HL-60 (cell line): ENCODE measurements at regions not wholly inside any gene's neighbourhood (a gene's known extent, or its start where the extent isn't known, plus 50 kb on each side); places are given as distances from the start of the nearest gene placed in this dataset.

Experiments used
- DNase-seq, 2 experiments: peaks; one replicate each; pipeline ENCODE4 v3.0.0-alpha.2; 2010 to 2020; ENCODE audit warnings: low read depth in 1 of 2, low spot score in 1 of 2
- H3K27ac ChIP-seq: fragments of 250-450 bp; sonication (Bioruptor Pico); replicated peaks from 2 replicates; pipeline ENCODE4 v1.5.1; 2020; ENCODE audit warnings: mild to moderate bottlenecking, moderate library complexity
- H3K27me3 ChIP-seq: fragments of 250-450 bp; sonication (Bioruptor Pico); 2 replicates; pipeline ENCODE4 v1.5.1; 2021; ENCODE audit warnings: mild to moderate bottlenecking, moderate library complexity; ENCODE audit not compliant: insufficient read depth, poor library complexity, severe bottlenecking
- H3K4me3 ChIP-seq: replicated peaks from 2 replicates; pipeline ENCODE4 v1.5.1; 2011; ENCODE audit warnings: mild to moderate bottlenecking, control low read depth, low read length; ENCODE audit not compliant: insufficient read depth
- CTCF ChIP-seq: IDR thresholded peaks from one replicate; pipeline ENCODE4 v1.5.1; 2011; ENCODE audit warnings: low read length, control low read depth, inconsistent platforms; ENCODE audit not compliant: insufficient read depth
- GABPA ChIP-seq: IDR thresholded peaks from 2 replicates; pipeline ENCODE4 v1.6.1; 2012; ENCODE audit warnings: low read depth
- POLR2AphosphoS5 ChIP-seq: IDR thresholded peaks from 2 replicates; pipeline ENCODE4 v1.6.1; 2012; ENCODE audit warnings: low read depth
- SPI1 ChIP-seq: IDR thresholded peaks from 2 replicates; pipeline ENCODE4 v1.6.1; 2012; ENCODE audit warnings: low read depth, mild to moderate bottlenecking, borderline replicate concordance
- TF ChIP-seq, protein P1 (sequence below): IDR thresholded peaks from 2 replicates; pipeline ENCODE4 v1.6.1; 2012; ENCODE audit warnings: low read depth; ENCODE audit not compliant: insufficient replicate concordance

- no peak overlapping the region for H3K4me3 ChIP-seq
- no peaks in the 10 kb centered on the region for H3K27me3 ChIP-seq
- no peak overlapping the region for H3K27ac ChIP-seq
- TF ChIP-seq, protein P1, sequence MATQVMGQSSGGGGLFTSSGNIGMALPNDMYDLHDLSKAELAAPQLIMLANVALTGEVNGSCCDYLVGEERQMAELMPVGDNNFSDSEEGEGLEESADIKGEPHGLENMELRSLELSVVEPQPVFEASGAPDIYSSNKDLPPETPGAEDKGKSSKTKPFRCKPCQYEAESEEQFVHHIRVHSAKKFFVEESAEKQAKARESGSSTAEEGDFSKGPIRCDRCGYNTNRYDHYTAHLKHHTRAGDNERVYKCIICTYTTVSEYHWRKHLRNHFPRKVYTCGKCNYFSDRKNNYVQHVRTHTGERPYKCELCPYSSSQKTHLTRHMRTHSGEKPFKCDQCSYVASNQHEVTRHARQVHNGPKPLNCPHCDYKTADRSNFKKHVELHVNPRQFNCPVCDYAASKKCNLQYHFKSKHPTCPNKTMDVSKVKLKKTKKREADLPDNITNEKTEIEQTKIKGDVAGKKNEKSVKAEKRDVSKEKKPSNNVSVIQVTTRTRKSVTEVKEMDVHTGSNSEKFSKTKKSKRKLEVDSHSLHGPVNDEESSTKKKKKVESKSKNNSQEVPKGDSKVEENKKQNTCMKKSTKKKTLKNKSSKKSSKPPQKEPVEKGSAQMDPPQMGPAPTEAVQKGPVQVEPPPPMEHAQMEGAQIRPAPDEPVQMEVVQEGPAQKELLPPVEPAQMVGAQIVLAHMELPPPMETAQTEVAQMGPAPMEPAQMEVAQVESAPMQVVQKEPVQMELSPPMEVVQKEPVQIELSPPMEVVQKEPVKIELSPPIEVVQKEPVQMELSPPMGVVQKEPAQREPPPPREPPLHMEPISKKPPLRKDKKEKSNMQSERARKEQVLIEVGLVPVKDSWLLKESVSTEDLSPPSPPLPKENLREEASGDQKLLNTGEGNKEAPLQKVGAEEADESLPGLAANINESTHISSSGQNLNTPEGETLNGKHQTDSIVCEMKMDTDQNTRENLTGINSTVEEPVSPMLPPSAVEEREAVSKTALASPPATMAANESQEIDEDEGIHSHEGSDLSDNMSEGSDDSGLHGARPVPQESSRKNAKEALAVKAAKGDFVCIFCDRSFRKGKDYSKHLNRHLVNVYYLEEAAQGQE = no peak
- no peak for DNase-seq
Observed at GRCh38 chr9:12595400-12595799, 97.8 kb upstream of the TYRP1 start.

DNA sequence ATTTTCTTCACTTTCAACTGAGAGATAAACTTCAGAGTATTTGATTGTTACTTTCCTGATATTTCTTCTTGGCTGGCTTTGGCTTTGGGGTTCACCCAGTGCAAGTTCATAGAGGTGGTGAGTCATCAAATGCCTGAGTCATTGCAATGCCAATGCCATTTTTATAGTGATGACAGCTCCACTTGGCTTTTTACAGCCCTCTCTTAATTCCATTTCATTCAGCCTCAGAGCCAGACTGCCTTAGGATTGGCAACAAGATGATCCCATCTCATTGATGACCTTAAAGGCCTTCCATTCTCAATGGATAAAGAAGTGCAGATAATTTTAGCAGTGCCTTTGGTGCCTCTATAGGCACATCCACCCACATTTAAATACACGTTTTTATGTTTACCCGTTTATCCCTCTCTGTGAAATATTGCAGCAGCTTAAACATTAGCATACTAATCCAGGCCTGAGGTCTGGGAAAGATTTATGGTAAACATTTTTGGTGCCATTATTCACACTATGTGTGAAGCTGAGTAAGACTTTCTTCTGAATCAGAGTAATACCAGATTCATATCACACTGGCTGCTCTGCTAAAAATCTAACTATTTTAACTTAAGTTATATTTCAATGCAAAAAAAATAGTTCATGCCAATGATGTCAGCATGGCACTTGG, 88.9 kb upstream of the TYRP1 start:
- no peak for DNase-seq

GRCh38 chr9:12612211-12612770, 80.9 kb upstream of the TYRP1 start:
- Histone ChIP-seq H3K27me3 (no peaks in the 10 kb centered on the region), H3K4me3 (no peak overlapping the region), H3K27ac (no peak overlapping the region)
- no peak for DNase-seq
- no peak for TF ChIP-seq SPI1
- TF ChIP-seq CTCF = no peak
- TF ChIP-seq, protein P1 = no peak
- TF ChIP-seq GABPA = no peak
- no peak for TF ChIP-seq POLR2AphosphoS5

More for the DNA sequence above, 88.9 kb upstream of the TYRP1 start:
- TF ChIP-seq, protein P1 = no peak
- TF ChIP-seq GABPA = no peak
- TF ChIP-seq CTCF = no peak
- no peak for TF ChIP-seq SPI1
- Histone ChIP-seq H3K4me3 (no peak overlapping the region), H3K27ac (no peak overlapping the region), H3K27me3 (no peaks in the 10 kb centered on the region)
